ENCODE measurements at regions not wholly inside any gene's neighbourhood (a gene's known extent, or its start where the extent isn't known, plus 50 kb on each side); places are given as distances from the start of the nearest gene placed in this dataset.
"Not testable (repeated sequence)": the region's sequence is repeated elsewhere in the genome, so short reads cannot be mapped to it uniquely, and the experiment has no call there.

DNA sequence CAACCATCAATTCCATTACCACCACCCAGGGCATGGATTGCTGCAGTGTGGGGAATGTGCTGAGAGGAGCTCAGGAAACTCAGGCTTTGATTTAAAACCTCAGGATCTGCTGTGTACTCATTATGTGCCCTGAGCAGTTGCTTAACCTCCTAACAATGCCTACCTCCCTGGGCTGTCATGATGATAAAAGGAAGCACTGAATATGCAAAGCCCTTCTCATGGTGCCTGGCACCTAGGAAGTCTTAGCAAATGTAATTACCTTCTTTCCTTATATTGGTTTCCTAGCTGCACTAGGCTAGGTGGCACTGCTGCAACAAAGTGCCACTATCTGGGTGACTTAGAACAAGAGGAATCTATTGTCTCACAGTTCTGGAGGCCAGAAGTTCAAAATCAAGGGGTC is 62.2 kb downstream of the KCTD12 start:
- TF ChIP-seq EZH2 (IDR thresholded peaks at IDR 0.05; ENCODE audit: low read length): no peak
- TF ChIP-seq, protein P1, sequence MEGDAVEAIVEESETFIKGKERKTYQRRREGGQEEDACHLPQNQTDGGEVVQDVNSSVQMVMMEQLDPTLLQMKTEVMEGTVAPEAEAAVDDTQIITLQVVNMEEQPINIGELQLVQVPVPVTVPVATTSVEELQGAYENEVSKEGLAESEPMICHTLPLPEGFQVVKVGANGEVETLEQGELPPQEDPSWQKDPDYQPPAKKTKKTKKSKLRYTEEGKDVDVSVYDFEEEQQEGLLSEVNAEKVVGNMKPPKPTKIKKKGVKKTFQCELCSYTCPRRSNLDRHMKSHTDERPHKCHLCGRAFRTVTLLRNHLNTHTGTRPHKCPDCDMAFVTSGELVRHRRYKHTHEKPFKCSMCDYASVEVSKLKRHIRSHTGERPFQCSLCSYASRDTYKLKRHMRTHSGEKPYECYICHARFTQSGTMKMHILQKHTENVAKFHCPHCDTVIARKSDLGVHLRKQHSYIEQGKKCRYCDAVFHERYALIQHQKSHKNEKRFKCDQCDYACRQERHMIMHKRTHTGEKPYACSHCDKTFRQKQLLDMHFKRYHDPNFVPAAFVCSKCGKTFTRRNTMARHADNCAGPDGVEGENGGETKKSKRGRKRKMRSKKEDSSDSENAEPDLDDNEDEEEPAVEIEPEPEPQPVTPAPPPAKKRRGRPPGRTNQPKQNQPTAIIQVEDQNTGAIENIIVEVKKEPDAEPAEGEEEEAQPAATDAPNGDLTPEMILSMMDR (optimal IDR thresholded peaks at IDR 0.05 in 1 of 3, IDR thresholded peaks at IDR 0.05 in 1 of 3, conservative IDR thresholded peaks at IDR 0.05 in 1 of 3; ENCODE audit: extremely low read depth in 1 of 3, insufficient read depth in 2 of 3, low read length in 3 of 3): peak in 1 of 3 experiments; percentile 2
- Histone ChIP-seq H3K36me3 (ENCODE audit: control insufficient read depth in 2 of 2, extremely low read depth in 1 of 2, insufficient read depth in 2 of 2, low read length in 2 of 2) (no peaks in the 10 kb centered on the region), H3K9ac (ENCODE audit: control insufficient read depth, extremely low read depth, insufficient read depth, low read length) (no peak overlapping the region), H3K4me1 (ENCODE audit: control insufficient read depth, extremely low read depth, insufficient read depth, low read length) (peaks cover 7% of the 10 kb centered on the region), H3K4me3 (ENCODE audit: control insufficient read depth in 2 of 3, extremely low read depth in 1 of 3, insufficient read depth in 2 of 3, low read depth in 1 of 3, low read length in 3 of 3) (no peak overlapping the region), H3K27me3 (ENCODE audit: control insufficient read depth, extremely low read depth, insufficient read depth, low read length) (peaks cover 5% of the 10 kb centered on the region), H3K9me3 (ENCODE audit: control insufficient read depth, low read depth, low read length) (no peaks in the 10 kb centered on the region), H3K79me2 (ENCODE audit: control insufficient read depth, insufficient read depth, low read length) (no peaks in the 10 kb centered on the region), H4K20me1 (ENCODE audit: control insufficient read depth, extremely low read depth, insufficient read depth, low read length) (no peaks in the 10 kb centered on the region), H3K9me1 (ENCODE audit: control insufficient read depth, extremely low read depth, insufficient read depth, low read length) (no peaks in the 10 kb centered on the region), H2AFZ (ENCODE audit: control insufficient read depth, low read length) (no peak overlapping the region), H3K27ac (ENCODE audit: control insufficient read depth, insufficient read depth, low read length) (no peak overlapping the region), H3K4me2 (ENCODE audit: control insufficient read depth, extremely low read depth, insufficient read depth, low read depth, low read length) (no peak overlapping the region)
- FAIRE-seq: no peak
- dilution Hi-C loops (cut with MboI; ENCODE audit: extremely low pct_ligation_motif_present, low sequenced_read_pairs): loop anchor here (10.0 kb wide), 1 partner anchor 81 kb away; no protein-coding TSS in a partner anchor
- DNase-seq (ENCODE audit: low read depth, low spot score): no peak

GRCh38 chr13:76822698-76823267 is 63.4 kb downstream of the KCTD12 start:
- FAIRE-seq: peak; percentile 46

GRCh38 chr13:76821222-76821621 is 65.0 kb downstream of the KCTD12 start:
- dilution Hi-C loops (cut with MboI; ENCODE audit: extremely low pct_ligation_motif_present, low sequenced_read_pairs): loop anchor here (10.0 kb wide), 1 partner anchor 84 kb away; no protein-coding TSS in a partner anchor
- H3K4me3 ChIP-seq (ENCODE audit: control insufficient read depth in 2 of 3, extremely low read depth in 1 of 3, insufficient read depth in 2 of 3, low read depth in 1 of 3, low read length in 3 of 3): not testable (repeated sequence)

More at GRCh38 chr13:76822698-76823267, 63.4 kb downstream of the KCTD12 start:
- H3K79me2 ChIP-seq (ENCODE audit: control insufficient read depth, insufficient read depth, low read length): no peaks in the 10 kb centered on the region
- H3K9ac ChIP-seq (ENCODE audit: control insufficient read depth, extremely low read depth, insufficient read depth, low read length): no peak overlapping the region
- H3K9me3 ChIP-seq (ENCODE audit: control insufficient read depth, low read depth, low read length): no peaks in the 10 kb centered on the region
- no peaks in the 10 kb centered on the region for H3K4me1 ChIP-seq (ENCODE audit: control insufficient read depth, extremely low read depth, insufficient read depth, low read length)
- H2AFZ ChIP-seq (ENCODE audit: control insufficient read depth, low read length): no peak overlapping the region
- dilution Hi-C loops (cut with MboI; ENCODE audit: extremely low pct_ligation_motif_present, low sequenced_read_pairs): loop anchor here (10.0 kb wide), 1 partner anchor 82 kb away; no protein-coding TSS in a partner anchor
- H3K27me3 ChIP-seq (ENCODE audit: control insufficient read depth, extremely low read depth, insufficient read depth, low read length): peaks cover 5% of the 10 kb centered on the region
- no peaks in the 10 kb centered on the region for H4K20me1 ChIP-seq (ENCODE audit: control insufficient read depth, extremely low read depth, insufficient read depth, low read length)
- no peak for TF ChIP-seq EZH2 (IDR thresholded peaks at IDR 0.05; ENCODE audit: low read length)
- TF ChIP-seq, protein P1 (optimal IDR thresholded peaks at IDR 0.05 in 1 of 3, IDR thresholded peaks at IDR 0.05 in 1 of 3, conservative IDR thresholded peaks at IDR 0.05 in 1 of 3; ENCODE audit: extremely low read depth in 1 of 3, insufficient read depth in 2 of 3, low read length in 3 of 3): peak; percentile 28 to 44 (median 42)
- no peak overlapping the region for H3K27ac ChIP-seq (ENCODE audit: control insufficient read depth, insufficient read depth, low read length)
- DNase-seq (ENCODE audit: low read depth, low spot score): no peak
- H3K4me3 ChIP-seq (ENCODE audit: control insufficient read depth in 2 of 3, extremely low read depth in 1 of 3, insufficient read depth in 2 of 3, low read depth in 1 of 3, low read length in 3 of 3): no peak overlapping the region
- no peaks in the 10 kb centered on the region for H3K9me1 ChIP-seq (ENCODE audit: control insufficient read depth, extremely low read depth, insufficient read depth, low read length)
- H3K4me2 ChIP-seq (ENCODE audit: control insufficient read depth, extremely low read depth, insufficient read depth, low read depth, low read length): no peak overlapping the region
- no peaks in the 10 kb centered on the region for H3K36me3 ChIP-seq (ENCODE audit: control insufficient read depth in 2 of 2, extremely low read depth in 1 of 2, insufficient read depth in 2 of 2, low read length in 2 of 2)

More at GRCh38 chr13:76821222-76821621, 65.0 kb downstream of the KCTD12 start:
- H2AFZ ChIP-seq (ENCODE audit: control insufficient read depth, low read length); FAIRE-seq; DNase-seq (ENCODE audit: low read depth, low spot score); H4K20me1 ChIP-seq (ENCODE audit: control insufficient read depth, extremely low read depth, insufficient read depth, low read length); H3K4me1 ChIP-seq (ENCODE audit: control insufficient read depth, extremely low read depth, insufficient read depth, low read length); H3K79me2 ChIP-seq (ENCODE audit: control insufficient read depth, insufficient read depth, low read length); H3K9me3 ChIP-seq (ENCODE audit: control insufficient read depth, low read depth, low read length); H3K27me3 ChIP-seq (ENCODE audit: control insufficient read depth, extremely low read depth, insufficient read depth, low read length); H3K9ac ChIP-seq (ENCODE audit: control insufficient read depth, extremely low read depth, insufficient read depth, low read length); H3K9me1 ChIP-seq (ENCODE audit: control insufficient read depth, extremely low read depth, insufficient read depth, low read length); H3K4me2 ChIP-seq (ENCODE audit: control insufficient read depth, extremely low read depth, insufficient read depth, low read depth, low read length); H3K36me3 ChIP-seq (ENCODE audit: control insufficient read depth in 2 of 2, extremely low read depth in 1 of 2, insufficient read depth in 2 of 2, low read length in 2 of 2); H3K27ac ChIP-seq (ENCODE audit: control insufficient read depth, insufficient read depth, low read length): not testable (repeated sequence)
